SK-N-SH treated with all-trans-retinoic acid at 6 μM for 48 hours (cell line): ENCODE measurements at regions not wholly inside any gene's neighbourhood (a gene's known extent, or its start where the extent isn't known, plus 50 kb on each side); places are given as distances from the start of the nearest gene placed in this dataset.

Experiments used
- ATAC-seq: fragments of 200-7000 bp; cut with Tn5 transposase; 3 replicates; pipeline ENCODE4 v1.9.1; 2020; ENCODE audit warnings: mild to moderate bottlenecking, moderate library complexity
- ARNTL ChIP-seq: fragments of 450-650 bp; formaldehyde crosslinking; IDR thresholded peaks from 2 replicates; pipeline ENCODE4 v1.5.0; 2020; ENCODE audit warnings: low read depth, mild to moderate bottlenecking, moderate library complexity, borderline replicate concordance
- BACH2 ChIP-seq: fragments of 250-450 bp; sonication (Bioruptor Pico); IDR thresholded peaks from 2 replicates; pipeline ENCODE4 v1.9.0; 2021; ENCODE audit warnings: mild to moderate bottlenecking, borderline replicate concordance
- CSDC2 ChIP-seq: fragments of 250-450 bp; sonication (Bioruptor Pico); IDR thresholded peaks from 2 replicates; pipeline ENCODE4 v1.5.0; 2020; ENCODE audit warnings: mild to moderate bottlenecking, moderate library complexity
- ESRRG ChIP-seq: fragments of 250-450 bp; sonication (Bioruptor Pico); IDR thresholded peaks from 2 replicates; pipeline ENCODE4 v1.6.1; 2021; ENCODE audit warnings: mild to moderate bottlenecking
- GLIS3 ChIP-seq: fragments of 250-450 bp; sonication (Bioruptor Pico); IDR thresholded peaks from 2 replicates; pipeline ENCODE4 v1.5.0; 2020; ENCODE audit warnings: mild to moderate bottlenecking, moderate library complexity
- ISL1 ChIP-seq: fragments of 250-450 bp; sonication (Bioruptor Pico); IDR thresholded peaks from 2 replicates; pipeline ENCODE4 v2.1.2; 2022; ENCODE audit warnings: mild to moderate bottlenecking, moderate library complexity
- OSR1 ChIP-seq: fragments of 250-450 bp; sonication (Bioruptor Pico); IDR thresholded peaks from 2 replicates; pipeline ENCODE4 v1.8.0; 2022; ENCODE audit warnings: moderate library complexity, mild to moderate bottlenecking, inconsistent platforms
- PPARA ChIP-seq: fragments of 250-450 bp; sonication (Bioruptor Pico); IDR thresholded peaks from 2 replicates; pipeline ENCODE4 v1.5.0; 2020; ENCODE audit warnings: mild to moderate bottlenecking, borderline replicate concordance
- RARB ChIP-seq: fragments of 250-450 bp; sonication (Bioruptor Pico); IDR thresholded peaks from 2 replicates; pipeline ENCODE4 v1.8.0; 2021; ENCODE audit warnings: mild to moderate bottlenecking, moderate library complexity
- SNAI2 ChIP-seq: fragments of 250-450 bp; sonication (Bioruptor Pico); IDR thresholded peaks from 2 replicates; pipeline ENCODE4 v1.5.0; 2020; ENCODE audit warnings: mild to moderate bottlenecking, moderate library complexity
- TCF4 ChIP-seq: fragments of 250-450 bp; sonication (Bioruptor Pico); IDR thresholded peaks from 2 replicates; pipeline ENCODE4 v1.8.0; 2021; ENCODE audit warnings: mild to moderate bottlenecking, moderate library complexity, borderline replicate concordance
- TOX ChIP-seq: fragments of 250-450 bp; sonication (Bioruptor Pico); IDR thresholded peaks from 2 replicates; pipeline ENCODE4 v1.8.0; 2021; ENCODE audit warnings: mild to moderate bottlenecking, moderate library complexity, borderline replicate concordance
- ZC3H10 ChIP-seq: fragments of 250-450 bp; sonication (Bioruptor Pico); IDR thresholded peaks from 2 replicates; pipeline ENCODE4 v1.5.1; 2021; ENCODE audit warnings: mild to moderate bottlenecking, moderate library complexity
- ZFP3 ChIP-seq: fragments of 250-450 bp; sonication (Bioruptor Pico); IDR thresholded peaks from 2 replicates; pipeline ENCODE4 v1.5.0; 2020; ENCODE audit warnings: mild to moderate bottlenecking, moderate library complexity
- ZFP30 ChIP-seq: fragments of 450-650 bp; formaldehyde crosslinking; IDR thresholded peaks from 2 replicates; pipeline ENCODE4 v1.5.0; 2022; ENCODE audit warnings: mild to moderate bottlenecking, moderate library complexity
- ZNF565 ChIP-seq: fragments of 450-650 bp; formaldehyde crosslinking; conservative IDR thresholded peaks from 2 replicates; pipeline ENCODE4 v1.5.0; 2020; ENCODE audit warnings: low read depth, mild to moderate bottlenecking, moderate library complexity
- ZNF70 ChIP-seq: fragments of 450-650 bp; formaldehyde crosslinking; IDR thresholded peaks from 2 replicates; pipeline ENCODE4 v1.5.0; 2020; ENCODE audit warnings: mild to moderate bottlenecking, moderate library complexity
- ZNF8 ChIP-seq: fragments of 450-650 bp; formaldehyde crosslinking; IDR thresholded peaks from 2 replicates; pipeline ENCODE4 v1.5.0; 2020; ENCODE audit warnings: mild to moderate bottlenecking, moderate library complexity
- TF ChIP-seq, protein P1 (sequence below): fragments of 250-450 bp; sonication (Bioruptor Pico); IDR thresholded peaks from 2 replicates; pipeline ENCODE4 v1.8.0; 2021; ENCODE audit warnings: low read depth, mild to moderate bottlenecking, moderate library complexity, borderline replicate concordance
- TF ChIP-seq, protein P2 (sequence below): fragments of 250-450 bp; sonication (Bioruptor Pico); IDR thresholded peaks from 2 replicates; pipeline ENCODE4 v1.8.0; 2020; ENCODE audit warnings: mild to moderate bottlenecking, moderate library complexity, borderline replicate concordance
- TF ChIP-seq, protein P3 (sequence below): fragments of 250-450 bp; sonication (Bioruptor Pico); IDR thresholded peaks from 2 replicates; pipeline ENCODE4 v1.5.0; 2020; ENCODE audit warnings: mild to moderate bottlenecking, moderate library complexity
- TF ChIP-seq, protein P4 (sequence below): fragments of 250-450 bp; sonication (Bioruptor Pico); IDR thresholded peaks from 2 replicates; pipeline ENCODE4 v1.5.1; 2020; ENCODE audit warnings: low read depth, mild to moderate bottlenecking, moderate library complexity

DNA sequence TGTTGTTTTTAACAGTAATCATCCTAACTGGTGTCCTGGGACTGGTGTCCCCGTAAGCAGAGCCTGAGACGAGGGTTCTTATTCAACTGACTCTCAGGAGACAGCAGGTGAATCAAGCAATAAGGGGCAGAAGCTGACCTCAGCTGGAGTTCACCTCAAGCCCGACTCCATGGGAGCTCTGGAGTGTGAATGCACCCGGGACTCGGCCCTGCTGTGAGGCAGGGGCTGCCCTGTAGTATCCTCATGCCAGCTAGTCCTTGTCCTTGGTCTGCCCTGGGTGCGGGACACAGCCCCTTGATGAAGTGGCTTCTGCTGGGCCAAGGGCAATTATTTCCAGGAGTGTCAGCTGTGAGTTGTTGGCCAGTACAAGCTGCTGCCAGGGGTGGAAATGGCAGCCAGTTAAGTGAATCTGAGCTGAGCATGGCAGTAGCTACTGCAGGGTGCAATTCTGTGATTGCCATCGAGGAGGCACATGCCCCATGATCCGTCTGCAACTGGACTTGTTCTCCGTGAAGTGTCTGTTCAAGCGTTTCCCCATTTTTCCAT lies 54.9 kb upstream of the OTOS start:
- ATAC-seq = no peak

DNA sequence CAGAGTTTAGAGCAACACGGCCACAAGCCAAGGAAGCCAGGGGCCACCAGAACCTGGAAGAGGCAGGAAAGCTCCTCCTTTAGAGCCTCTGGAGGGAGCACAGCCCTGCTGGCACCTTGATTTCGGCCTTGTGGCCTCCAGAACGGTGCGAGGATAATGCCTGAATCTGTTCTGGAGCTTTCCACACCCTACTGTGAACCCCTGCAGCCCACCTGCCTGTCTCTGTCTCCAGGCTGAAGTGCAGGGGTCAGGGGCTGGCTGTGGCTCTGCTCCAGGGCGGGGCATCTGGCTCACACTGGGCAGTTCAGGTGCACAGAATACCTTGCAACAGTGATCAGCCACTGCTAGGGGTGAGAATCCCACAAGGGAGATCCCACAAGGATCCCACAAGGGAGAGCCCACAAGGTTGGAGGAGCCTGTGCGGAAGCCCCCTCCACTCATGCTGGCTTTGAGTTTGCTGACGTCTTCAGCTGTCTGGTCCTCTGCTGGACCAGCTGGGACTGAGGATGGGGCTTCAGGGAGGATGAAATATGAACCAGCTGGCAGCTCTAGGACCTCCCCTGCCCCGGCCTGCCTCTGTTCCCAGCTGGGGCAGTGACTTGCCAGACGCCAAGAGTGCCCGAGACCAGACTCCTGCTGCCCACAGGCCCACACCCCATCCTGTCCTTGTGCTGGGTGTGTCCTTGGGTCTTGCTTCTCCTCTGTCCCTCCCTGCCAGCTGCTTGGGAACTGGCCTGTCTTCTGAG lies 56.4 kb upstream of the OTOS start:
- TF ChIP-seq ZNF565 (CRISPR knock-in tag) (no peak), ARNTL (CRISPR knock-in tag) (no peak), GLIS3 (no peak), ISL1 (CRISPR knock-in tag) (no peak), TOX (CRISPR knock-in tag) (no peak), ESRRG (CRISPR knock-in tag) (no peak), ZNF70 (no peak), TCF4 (CRISPR knock-in tag) (no peak), OSR1 (CRISPR knock-in tag) (no peak), PPARA (CRISPR knock-in tag) (no peak), ZFP3 (CRISPR knock-in tag) (no peak), CSDC2 (no peak), ZFP30 (no peak), ZC3H10 (CRISPR knock-in tag) (no peak), SNAI2 (CRISPR knock-in tag) (no peak)
- TF ChIP-seq, protein P1, sequence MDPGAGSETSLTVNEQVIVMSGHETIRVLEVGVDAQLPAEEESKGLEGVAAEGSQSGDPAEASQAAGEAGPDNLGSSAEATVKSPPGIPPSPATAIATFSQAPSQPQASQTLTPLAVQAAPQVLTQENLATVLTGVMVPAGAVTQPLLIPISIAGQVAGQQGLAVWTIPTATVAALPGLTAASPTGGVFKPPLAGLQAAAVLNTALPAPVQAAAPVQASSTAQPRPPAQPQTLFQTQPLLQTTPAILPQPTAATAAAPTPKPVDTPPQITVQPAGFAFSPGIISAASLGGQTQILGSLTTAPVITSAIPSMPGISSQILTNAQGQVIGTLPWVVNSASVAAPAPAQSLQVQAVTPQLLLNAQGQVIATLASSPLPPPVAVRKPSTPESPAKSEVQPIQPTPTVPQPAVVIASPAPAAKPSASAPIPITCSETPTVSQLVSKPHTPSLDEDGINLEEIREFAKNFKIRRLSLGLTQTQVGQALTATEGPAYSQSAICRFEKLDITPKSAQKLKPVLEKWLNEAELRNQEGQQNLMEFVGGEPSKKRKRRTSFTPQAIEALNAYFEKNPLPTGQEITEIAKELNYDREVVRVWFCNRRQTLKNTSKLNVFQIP (CRISPR knock-in tag) = no peak
- TF ChIP-seq, protein P2, sequence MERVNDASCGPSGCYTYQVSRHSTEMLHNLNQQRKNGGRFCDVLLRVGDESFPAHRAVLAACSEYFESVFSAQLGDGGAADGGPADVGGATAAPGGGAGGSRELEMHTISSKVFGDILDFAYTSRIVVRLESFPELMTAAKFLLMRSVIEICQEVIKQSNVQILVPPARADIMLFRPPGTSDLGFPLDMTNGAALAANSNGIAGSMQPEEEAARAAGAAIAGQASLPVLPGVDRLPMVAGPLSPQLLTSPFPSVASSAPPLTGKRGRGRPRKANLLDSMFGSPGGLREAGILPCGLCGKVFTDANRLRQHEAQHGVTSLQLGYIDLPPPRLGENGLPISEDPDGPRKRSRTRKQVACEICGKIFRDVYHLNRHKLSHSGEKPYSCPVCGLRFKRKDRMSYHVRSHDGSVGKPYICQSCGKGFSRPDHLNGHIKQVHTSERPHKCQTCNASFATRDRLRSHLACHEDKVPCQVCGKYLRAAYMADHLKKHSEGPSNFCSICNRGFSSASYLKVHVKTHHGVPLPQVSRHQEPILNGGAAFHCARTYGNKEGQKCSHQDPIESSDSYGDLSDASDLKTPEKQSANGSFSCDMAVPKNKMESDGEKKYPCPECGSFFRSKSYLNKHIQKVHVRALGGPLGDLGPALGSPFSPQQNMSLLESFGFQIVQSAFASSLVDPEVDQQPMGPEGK = no peak
- TF ChIP-seq, all 23 proteins: peak for 0
- ATAC-seq = no peak

More for the DNA sequence above, 54.9 kb upstream of the OTOS start:
- TF ChIP-seq ZFP30 = no peak
- no peak for TF ChIP-seq ZFP3 (CRISPR knock-in tag)
- no peak for TF ChIP-seq OSR1 (CRISPR knock-in tag)
- TF ChIP-seq ZNF565 (CRISPR knock-in tag) = no peak
- no peak for TF ChIP-seq ESRRG (CRISPR knock-in tag)
- no peak for TF ChIP-seq ZC3H10 (CRISPR knock-in tag)
- no peak for TF ChIP-seq RARB (CRISPR knock-in tag)
- TF ChIP-seq GLIS3 = no peak
- TF ChIP-seq ZNF70 = no peak
- no peak for TF ChIP-seq TCF4 (CRISPR knock-in tag)
- TF ChIP-seq BACH2 (CRISPR knock-in tag) = no peak
- TF ChIP-seq, protein P3, sequence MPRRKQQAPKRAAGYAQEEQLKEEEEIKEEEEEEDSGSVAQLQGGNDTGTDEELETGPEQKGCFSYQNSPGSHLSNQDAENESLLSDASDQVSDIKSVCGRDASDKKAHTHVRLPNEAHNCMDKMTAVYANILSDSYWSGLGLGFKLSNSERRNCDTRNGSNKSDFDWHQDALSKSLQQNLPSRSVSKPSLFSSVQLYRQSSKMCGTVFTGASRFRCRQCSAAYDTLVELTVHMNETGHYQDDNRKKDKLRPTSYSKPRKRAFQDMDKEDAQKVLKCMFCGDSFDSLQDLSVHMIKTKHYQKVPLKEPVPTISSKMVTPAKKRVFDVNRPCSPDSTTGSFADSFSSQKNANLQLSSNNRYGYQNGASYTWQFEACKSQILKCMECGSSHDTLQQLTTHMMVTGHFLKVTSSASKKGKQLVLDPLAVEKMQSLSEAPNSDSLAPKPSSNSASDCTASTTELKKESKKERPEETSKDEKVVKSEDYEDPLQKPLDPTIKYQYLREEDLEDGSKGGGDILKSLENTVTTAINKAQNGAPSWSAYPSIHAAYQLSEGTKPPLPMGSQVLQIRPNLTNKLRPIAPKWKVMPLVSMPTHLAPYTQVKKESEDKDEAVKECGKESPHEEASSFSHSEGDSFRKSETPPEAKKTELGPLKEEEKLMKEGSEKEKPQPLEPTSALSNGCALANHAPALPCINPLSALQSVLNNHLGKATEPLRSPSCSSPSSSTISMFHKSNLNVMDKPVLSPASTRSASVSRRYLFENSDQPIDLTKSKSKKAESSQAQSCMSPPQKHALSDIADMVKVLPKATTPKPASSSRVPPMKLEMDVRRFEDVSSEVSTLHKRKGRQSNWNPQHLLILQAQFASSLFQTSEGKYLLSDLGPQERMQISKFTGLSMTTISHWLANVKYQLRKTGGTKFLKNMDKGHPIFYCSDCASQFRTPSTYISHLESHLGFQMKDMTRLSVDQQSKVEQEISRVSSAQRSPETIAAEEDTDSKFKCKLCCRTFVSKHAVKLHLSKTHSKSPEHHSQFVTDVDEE (CRISPR knock-in tag) = no peak
- TF ChIP-seq ZNF8 = no peak
- TF ChIP-seq, all 23 proteins: peak for 0

DNA sequence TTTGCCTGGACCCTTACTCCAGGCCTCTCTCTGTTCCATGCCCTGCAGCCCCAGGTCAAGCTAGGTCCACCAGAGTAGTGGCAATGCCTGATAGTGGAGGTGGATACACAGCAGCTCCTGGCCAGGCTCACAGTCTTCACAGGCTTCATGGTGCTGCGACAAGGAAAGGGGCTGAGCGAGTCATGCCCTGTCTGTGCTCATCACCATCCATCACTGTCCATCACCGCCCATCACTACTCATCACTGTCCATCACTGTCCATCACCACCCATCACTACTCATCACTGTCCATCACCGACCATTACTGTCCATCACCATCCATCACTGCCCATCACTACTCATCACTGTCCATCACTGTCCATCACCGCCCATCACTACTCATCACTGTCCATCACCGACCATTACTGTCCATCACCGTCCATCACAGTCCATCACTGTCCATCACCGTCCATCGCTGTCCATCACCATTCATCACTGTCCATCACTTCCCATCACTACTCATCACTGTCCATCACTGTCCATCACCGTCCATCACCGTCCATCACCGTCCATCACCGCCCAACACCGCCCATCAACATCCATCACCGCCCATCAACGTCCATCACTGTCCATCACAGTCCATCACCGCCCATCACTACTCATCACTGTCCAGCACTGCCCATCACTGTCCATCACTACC lies 57.1 kb upstream of the OTOS start:
- ATAC-seq = no peak
- TF ChIP-seq, protein P3 (CRISPR knock-in tag) = no peak
- TF ChIP-seq, protein P4, sequence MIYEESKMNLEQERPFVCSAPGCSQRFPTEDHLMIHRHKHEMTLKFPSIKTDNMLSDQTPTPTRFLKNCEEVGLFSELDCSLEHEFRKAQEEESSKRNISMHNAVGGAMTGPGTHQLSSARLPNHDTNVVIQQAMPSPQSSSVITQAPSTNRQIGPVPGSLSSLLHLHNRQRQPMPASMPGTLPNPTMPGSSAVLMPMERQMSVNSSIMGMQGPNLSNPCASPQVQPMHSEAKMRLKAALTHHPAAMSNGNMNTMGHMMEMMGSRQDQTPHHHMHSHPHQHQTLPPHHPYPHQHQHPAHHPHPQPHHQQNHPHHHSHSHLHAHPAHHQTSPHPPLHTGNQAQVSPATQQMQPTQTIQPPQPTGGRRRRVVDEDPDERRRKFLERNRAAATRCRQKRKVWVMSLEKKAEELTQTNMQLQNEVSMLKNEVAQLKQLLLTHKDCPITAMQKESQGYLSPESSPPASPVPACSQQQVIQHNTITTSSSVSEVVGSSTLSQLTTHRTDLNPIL (CRISPR knock-in tag) = no peak
- no peak for TF ChIP-seq SNAI2 (CRISPR knock-in tag)
- TF ChIP-seq ZC3H10 (CRISPR knock-in tag) = no peak
- no peak for TF ChIP-seq GLIS3
- TF ChIP-seq, protein P1 (CRISPR knock-in tag) = no peak
- TF ChIP-seq CSDC2 = no peak
- no peak for TF ChIP-seq ZFP30
- TF ChIP-seq, all 23 proteins: peak for 0
